ENCODE measurements at regions not wholly inside any gene's neighbourhood (a gene's known extent, or its start where the extent isn't known, plus 50 kb on each side); places are given as distances from the start of the nearest gene placed in this dataset.

GRCh38 chr2:7999683-8000476, 682.0 kb upstream of the ID2 start:
- H3K4me3 ChIP-seq (ENCODE audit: low read depth, low read length, poor library complexity, severe bottlenecking) = no peak overlapping the region
- H3K9me3 ChIP-seq (ENCODE audit: low read depth, low read length, poor library complexity, severe bottlenecking) = no peaks in the 10 kb centered on the region
- no peaks in the 10 kb centered on the region for H3K27me3 ChIP-seq (replicated peaks; ENCODE audit: insufficient read depth, low read depth, low read length, poor library complexity)
- H3K4me1 ChIP-seq (ENCODE audit: insufficient read depth, low read length, poor library complexity, severe bottlenecking) = peaks cover 12% of the 10 kb centered on the region
- no peak for DNase-seq (ENCODE audit: low spot score)
- BruUV-seq (replicated peaks) = no TSS peak
- no peak for TF ChIP-seq EZH2 (IDR thresholded peaks at IDR 0.05; ENCODE audit: borderline replicate concordance, low read depth, low read length, poor library complexity, severe bottlenecking)
- TF ChIP-seq, protein P1, sequence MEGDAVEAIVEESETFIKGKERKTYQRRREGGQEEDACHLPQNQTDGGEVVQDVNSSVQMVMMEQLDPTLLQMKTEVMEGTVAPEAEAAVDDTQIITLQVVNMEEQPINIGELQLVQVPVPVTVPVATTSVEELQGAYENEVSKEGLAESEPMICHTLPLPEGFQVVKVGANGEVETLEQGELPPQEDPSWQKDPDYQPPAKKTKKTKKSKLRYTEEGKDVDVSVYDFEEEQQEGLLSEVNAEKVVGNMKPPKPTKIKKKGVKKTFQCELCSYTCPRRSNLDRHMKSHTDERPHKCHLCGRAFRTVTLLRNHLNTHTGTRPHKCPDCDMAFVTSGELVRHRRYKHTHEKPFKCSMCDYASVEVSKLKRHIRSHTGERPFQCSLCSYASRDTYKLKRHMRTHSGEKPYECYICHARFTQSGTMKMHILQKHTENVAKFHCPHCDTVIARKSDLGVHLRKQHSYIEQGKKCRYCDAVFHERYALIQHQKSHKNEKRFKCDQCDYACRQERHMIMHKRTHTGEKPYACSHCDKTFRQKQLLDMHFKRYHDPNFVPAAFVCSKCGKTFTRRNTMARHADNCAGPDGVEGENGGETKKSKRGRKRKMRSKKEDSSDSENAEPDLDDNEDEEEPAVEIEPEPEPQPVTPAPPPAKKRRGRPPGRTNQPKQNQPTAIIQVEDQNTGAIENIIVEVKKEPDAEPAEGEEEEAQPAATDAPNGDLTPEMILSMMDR (conservative IDR thresholded peaks at IDR 0.05; ENCODE audit: low read depth, low read length) = no peak
- intact Hi-C loops (cut with micrococcal nuclease; ENCODE audit: unreplicated experiment) = loop anchor here (5.0 kb wide), 1 partner anchor 387 kb away; no protein-coding TSS in a partner anchor
- H3K36me3 ChIP-seq (ENCODE audit: insufficient read depth, low read length, poor library complexity, severe bottlenecking) = no peaks in the 10 kb centered on the region
- POLR2A ChIA-PET (ENCODE audit: low non-redundant PET) = no interaction called here
- CTCF ChIA-PET = no interaction called here
- H3K27ac ChIP-seq (ENCODE audit: low read depth, low read length, poor library complexity, severe bottlenecking) = no peak overlapping the region

- BruUV-seq (replicated peaks) = no TSS peak
- H3K36me3 ChIP-seq (ENCODE audit: insufficient read depth, low read length, poor library complexity, severe bottlenecking) = no peaks in the 10 kb centered on the region
- no peaks in the 10 kb centered on the region for H3K27me3 ChIP-seq (replicated peaks; ENCODE audit: insufficient read depth, low read depth, low read length, poor library complexity)
- ChIA-PET POLR2A (ENCODE audit: low non-redundant PET) (no interaction called here), CTCF (no interaction called here)
- TF ChIP-seq, protein P1 (conservative IDR thresholded peaks at IDR 0.05; ENCODE audit: low read depth, low read length) = peak; percentile 32
- TF ChIP-seq EZH2 (IDR thresholded peaks at IDR 0.05; ENCODE audit: borderline replicate concordance, low read depth, low read length, poor library complexity, severe bottlenecking) = no peak
- H3K9me3 ChIP-seq (ENCODE audit: low read depth, low read length, poor library complexity, severe bottlenecking) = no peaks in the 10 kb centered on the region
- intact Hi-C loops (cut with micrococcal nuclease; ENCODE audit: unreplicated experiment) = no loop called here
- H3K27ac ChIP-seq (ENCODE audit: low read depth, low read length, poor library complexity, severe bottlenecking) = no peak overlapping the region
- H3K4me3 ChIP-seq (ENCODE audit: low read depth, low read length, poor library complexity, severe bottlenecking) = no peak overlapping the region
- peaks cover 12% of the 10 kb centered on the region for H3K4me1 ChIP-seq (ENCODE audit: insufficient read depth, low read length, poor library complexity, severe bottlenecking)
- DNase-seq (ENCODE audit: low spot score) = no peak
These were observed 681.0 kb upstream of the ID2 start for GRCh38 chr2:8000870-8001269.

DNA sequence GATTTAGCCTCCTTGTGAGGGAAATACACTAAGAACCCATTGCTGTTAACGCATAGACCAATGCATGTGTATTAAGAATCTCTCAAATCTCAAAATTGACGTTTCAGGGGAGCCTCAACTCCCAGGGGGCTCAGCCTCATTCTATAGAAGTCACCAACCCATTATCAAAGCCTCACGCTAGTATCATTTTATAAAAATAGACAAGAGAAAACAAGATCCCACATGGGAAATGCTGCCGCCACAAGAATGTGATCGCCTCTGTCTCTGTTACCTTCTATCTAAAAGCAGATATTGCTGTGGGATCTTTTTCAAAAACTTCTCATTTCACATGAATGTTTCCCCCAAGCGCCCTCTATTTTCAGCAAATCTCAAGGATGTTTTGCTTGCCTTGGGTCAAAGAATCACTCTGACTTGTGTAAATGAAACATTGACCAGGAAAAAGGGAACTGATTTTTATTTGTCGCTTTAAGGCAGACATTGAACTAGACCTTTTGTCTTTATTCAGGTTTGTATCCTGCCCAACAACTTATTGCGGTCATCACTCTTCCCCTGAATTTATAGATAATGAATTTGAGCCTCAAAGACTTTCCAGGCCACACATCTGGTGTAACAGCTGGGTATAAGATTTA, 679.0 kb upstream of the ID2 start:
- no peak overlapping the region for H3K27ac ChIP-seq (ENCODE audit: low read depth, low read length, poor library complexity, severe bottlenecking)
- no peak overlapping the region for H3K4me3 ChIP-seq (ENCODE audit: low read depth, low read length, poor library complexity, severe bottlenecking)
- no peaks in the 10 kb centered on the region for H3K27me3 ChIP-seq (replicated peaks; ENCODE audit: insufficient read depth, low read depth, low read length, poor library complexity)
- BruUV-seq (replicated peaks) = no TSS peak
- DNase-seq (ENCODE audit: low spot score) = no peak
- H3K4me1 ChIP-seq (ENCODE audit: insufficient read depth, low read length, poor library complexity, severe bottlenecking) = peaks cover 15% of the 10 kb centered on the region
- TF ChIP-seq EZH2 (IDR thresholded peaks at IDR 0.05; ENCODE audit: borderline replicate concordance, low read depth, low read length, poor library complexity, severe bottlenecking) = no peak
- TF ChIP-seq, protein P1 (conservative IDR thresholded peaks at IDR 0.05; ENCODE audit: low read depth, low read length) = no peak
- intact Hi-C loops (cut with micrococcal nuclease; ENCODE audit: unreplicated experiment) = no loop called here
- H3K36me3 ChIP-seq (ENCODE audit: insufficient read depth, low read length, poor library complexity, severe bottlenecking) = no peaks in the 10 kb centered on the region
- no peaks in the 10 kb centered on the region for H3K9me3 ChIP-seq (ENCODE audit: low read depth, low read length, poor library complexity, severe bottlenecking)
- ChIA-PET CTCF (no interaction called here), POLR2A (ENCODE audit: low non-redundant PET) (interaction anchor here (0.6 kb wide), 1 partner anchor 149 kb away, joined by 4 read pairs; no protein-coding TSS in a partner anchor)
